Activated T-cell treated with anti-CD3 and anti-CD28 coated beads, Interleukin-2, amount 50 U/mL, for 48 hours (primary cell): ENCODE measurements at regions not wholly inside any gene's neighbourhood (a gene's known extent, or its start where the extent isn't known, plus 50 kb on each side); places are given as distances from the start of the nearest gene placed in this dataset.

Experiments
- DNase-seq, 2 experiments: peaks; one replicate each; pipeline ENCODE4 v3.0.0-alpha.2; 2020

DNA sequence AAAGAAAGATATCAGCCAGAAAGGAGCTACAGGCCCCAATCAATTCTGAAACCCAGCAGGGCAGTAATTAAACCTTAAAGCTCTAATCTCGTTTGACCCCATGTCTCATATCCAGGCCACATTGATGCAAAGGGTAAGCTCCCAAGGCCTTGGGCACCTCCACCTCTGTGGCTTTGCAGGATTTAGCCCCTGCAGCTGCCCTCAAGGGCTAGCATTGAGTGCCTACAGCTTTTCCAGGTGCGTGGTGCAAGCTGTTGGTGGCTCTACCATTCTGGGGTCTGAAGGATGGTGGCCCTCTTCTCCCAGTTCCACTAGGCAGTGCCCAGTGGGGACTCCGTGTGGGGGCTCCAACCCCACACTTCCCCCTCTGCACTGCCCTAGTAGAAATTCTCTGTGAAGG is 429.9 kb downstream of the NPHP4 start:
- no peak for DNase-seq

- DNase-seq = no peak
Observed at GRCh38 chr1:5559078-5559477, 433.1 kb downstream of the NPHP4 start.

GRCh38 chr1:5555853-5556252 is 436.4 kb downstream of the NPHP4 start:
- no peak for DNase-seq

GRCh38 chr1:5554784-5555183 is 437.4 kb downstream of the NPHP4 start:
- DNase-seq = no peak

DNA sequence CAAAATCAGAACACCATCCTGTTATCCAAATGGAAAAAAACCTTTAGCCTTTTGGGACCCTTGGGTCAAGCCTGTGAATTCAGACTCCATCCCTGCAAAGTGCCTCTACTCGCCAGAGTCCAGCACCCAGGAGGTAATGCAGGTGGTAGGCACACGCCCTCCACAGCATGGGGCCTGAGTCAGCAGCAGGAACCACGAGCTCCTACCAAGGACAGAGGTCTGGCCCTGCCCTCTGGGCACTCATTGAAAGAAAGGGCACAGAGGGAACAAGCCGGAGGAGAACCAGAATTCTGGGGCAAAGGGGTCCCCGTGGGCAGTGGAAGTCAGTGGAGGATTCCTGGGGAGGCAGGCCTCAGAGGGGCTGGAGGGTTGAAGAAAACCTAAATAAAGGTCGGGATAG is 438.1 kb downstream of the NPHP4 start:
- DNase-seq = no peak

DNA sequence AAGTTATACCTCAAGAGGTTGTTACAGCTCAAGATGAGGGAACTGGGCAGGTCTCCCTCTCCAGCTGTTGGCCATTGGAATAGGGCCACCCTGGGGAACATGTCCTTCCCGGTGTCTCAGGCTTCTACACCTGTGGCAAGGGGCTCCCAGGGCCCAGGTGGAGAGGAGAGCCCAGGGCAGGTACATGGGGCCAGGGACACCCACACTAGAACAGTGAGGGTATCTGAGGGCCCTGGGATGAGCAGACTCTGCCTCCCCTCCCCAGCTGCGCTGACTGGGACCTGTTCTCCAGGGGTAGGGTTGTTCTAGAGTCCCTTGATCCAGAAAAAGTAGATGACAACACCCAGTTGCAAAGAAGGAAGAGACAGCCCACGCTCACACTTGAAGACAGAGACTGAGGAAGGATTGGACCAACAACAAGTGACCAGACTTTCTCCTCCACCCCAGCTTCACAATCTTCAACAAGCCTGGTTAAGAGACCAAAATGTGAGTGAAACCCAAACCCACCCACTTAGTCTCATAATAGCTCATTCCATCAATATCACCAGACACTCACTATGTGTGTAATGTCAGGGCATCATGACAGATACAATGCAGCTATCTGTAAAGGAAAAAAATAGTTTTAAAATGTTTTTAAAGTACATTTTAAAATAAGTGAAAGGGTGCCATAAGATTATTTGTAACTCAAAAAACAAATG is 439.3 kb downstream of the NPHP4 start:
- DNase-seq = no peak

GRCh38 chr1:5551274-5551975 is 440.8 kb downstream of the NPHP4 start:
- DNase-seq = no peak

- DNase-seq = no peak
Observed at GRCh38 chr1:5548266-5548665, 444.0 kb downstream of the NPHP4 start.

DNA sequence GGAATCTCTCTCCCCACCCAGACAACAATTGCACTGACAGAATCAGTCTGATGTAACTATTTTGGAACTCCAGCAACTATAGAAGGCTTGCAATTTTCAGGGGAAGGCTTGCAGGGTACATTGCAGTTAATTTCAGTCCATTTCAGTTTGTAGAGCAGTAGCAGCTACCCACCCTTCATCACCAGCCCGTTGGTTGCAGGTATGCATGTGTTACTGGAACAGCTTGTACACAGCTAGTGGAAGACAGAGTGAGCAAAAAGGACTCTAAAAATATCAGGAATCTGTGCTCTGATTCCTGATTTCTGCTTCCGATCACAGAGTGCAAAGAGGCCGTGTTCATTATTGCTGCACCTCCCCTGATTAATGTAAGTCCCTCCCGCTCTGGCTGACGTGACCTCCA is 449.0 kb downstream of the NPHP4 start:
- no peak for DNase-seq

DNA sequence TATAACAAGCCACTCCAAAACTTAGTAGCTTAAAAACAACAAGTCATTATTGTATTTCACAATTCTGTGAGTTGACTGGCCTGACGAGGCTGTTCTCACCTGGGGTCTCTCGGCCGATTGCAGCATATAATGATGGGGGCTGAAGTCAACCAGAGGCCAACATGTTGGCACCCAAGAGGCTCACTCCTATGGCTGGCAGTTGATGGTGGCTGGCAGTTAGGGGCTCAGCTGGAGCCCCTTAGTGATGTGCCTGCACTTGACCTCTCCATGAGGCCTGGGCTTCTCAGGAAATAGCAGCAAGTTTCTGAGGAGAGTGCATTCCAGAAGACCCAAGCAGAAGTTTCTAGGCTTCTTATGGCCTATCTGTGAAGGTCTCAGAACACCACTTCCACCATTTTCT is 459.4 kb downstream of the NPHP4 start:
- DNase-seq = no peak

GRCh38 chr1:5526822-5527551 is 465.2 kb downstream of the NPHP4 start:
- DNase-seq = no peak

DNA sequence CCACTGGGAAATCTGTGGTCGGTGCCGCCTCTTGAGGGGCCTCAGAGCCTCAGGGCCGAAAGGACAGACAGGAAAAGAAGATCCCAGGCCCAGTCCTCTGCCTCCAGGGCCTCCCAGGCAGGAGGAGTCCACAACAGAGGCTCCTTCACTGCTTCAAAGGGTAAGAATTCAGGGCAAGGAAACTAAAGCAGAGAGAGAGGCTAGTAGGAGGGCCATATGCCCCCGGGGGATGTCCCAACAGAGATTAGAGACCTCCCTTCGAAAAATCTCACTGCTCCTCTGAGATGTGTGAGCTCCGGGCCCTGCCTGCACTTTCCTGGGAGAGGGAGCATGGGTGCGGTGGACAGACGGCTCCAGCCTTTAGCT is 465.9 kb downstream of the NPHP4 start:
- no peak for DNase-seq

DNA sequence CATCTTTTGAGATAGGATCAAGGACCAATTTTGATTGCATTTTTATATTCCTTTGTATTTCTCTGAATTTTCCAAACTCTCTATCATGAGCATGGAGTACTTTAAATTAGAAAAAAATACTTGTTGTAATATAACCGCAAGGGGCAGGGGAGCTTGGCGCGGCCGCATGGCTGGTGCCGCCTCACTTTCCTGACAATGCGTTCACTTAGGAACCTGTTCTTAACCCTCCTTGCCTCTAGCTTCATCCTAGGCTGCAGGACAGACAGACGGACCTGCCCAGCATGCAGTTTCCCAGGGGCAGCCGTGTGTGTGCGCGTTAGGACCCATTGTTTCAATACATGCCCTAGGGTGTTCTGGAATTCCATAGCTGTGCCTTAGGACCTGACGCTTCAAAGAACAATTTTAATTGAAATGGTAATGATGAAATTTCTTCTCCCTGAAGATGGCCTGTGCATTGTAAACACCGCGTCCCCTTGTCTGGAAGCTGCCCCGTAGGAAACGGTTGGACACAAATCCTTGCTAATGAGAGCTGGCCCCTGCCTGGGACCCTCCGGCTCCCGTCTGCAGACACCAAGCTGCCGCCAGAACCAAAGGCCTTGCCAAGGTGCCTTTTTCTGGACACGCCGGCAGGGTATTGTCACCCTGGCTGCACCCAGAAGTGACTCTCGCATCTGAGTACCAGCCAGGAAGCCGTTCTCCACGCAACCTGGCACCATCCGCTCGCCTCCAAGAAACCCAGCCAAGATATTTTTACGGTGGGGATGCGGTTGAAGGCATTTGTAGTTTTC is 466.4 kb downstream of the NPHP4 start:
- DNase-seq = no peak

- no peak for DNase-seq
Observed at GRCh38 chr1:5522531-5523145, 469.6 kb downstream of the NPHP4 start.

DNA sequence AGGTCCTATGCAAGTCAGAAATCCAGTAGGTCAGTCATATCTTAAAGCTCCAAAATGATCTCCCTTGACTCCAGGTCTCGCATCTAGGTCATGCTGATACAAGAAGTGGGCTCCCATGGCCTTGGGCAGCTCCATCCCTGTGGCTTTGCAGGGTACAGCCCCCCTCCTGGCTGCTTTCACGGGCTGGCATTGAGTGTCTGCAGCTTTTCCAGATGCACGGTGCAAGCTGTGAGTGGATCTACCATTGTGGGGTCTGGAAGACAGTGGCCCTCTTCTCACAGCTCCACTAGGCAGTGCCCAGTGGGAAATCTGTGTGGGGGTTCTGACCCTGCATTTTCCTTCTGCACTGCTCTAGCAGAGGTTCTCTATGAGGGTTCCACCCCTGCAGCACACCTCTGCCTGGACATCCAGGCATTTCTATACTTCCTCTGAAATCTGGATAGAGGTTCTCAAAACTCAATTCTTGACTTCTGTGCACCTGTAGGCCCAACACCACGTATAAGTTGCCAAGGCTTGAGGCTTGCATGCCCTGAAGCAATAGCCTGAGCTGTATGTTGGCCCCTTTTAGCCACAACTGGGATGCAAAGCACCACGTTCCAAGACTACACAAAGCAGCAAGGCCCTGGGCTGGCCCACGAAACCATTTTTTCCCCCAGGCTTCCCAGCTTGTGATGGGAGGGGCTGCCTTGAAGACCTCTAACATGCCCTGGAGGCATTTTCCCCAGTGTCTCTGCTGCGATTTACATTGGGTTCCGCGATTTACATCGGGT is 472.7 kb downstream of the NPHP4 start:
- DNase-seq = no peak

GRCh38 chr1:5516756-5517155 is 475.5 kb downstream of the NPHP4 start:
- DNase-seq = no peak

DNA sequence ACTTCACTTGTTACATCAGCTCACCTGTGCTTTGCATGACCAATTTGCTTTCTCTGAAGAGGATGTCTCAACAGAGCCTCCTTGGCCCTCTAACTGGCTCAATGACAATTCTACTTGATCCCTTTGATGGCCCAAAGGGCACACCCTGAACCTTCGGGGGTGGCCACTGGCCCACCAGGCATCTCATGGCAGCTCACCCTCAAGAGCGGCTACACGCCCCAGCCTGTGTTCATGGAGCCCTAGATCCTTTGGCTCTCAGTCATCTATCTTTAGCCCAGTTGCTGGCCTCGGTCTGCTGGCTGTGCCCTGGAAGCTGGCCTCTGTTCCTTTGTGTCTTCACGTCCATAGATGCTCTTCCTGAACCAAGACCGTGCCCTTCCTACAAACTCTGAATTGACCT is 476.7 kb downstream of the NPHP4 start:
- no peak for DNase-seq

DNA sequence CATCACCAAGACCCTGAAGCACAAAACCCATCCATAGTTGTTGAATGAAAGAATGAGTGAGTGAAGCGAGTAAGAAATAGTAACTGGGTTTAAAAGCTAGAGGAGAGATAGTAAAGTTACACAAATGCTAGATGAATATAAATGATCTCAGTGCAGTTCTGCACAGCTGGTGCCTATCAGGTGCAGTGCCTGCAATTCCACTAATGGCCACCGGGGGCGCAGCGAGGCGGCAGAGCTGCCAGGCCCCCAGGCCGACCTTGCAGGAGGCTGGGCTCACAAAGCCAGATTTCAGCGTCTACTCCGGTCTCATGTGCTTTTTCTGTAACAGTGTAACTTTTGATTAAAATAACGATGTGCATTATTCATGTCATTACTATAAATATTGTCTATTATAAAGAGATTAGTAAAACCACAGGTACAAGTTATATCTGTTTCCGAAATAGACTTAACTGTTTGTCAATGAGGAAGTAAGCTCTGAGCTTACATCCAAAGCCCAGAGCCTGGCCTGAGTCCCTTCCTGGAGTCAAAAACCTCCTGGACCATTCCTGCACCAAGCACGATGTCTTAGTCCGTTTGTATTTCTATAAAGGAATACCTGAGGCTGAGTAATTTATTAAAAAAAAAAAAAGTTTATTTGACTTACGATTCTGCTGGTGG is 477.6 kb downstream of the NPHP4 start:
- DNase-seq = peak; percentile 73 to 79

DNA sequence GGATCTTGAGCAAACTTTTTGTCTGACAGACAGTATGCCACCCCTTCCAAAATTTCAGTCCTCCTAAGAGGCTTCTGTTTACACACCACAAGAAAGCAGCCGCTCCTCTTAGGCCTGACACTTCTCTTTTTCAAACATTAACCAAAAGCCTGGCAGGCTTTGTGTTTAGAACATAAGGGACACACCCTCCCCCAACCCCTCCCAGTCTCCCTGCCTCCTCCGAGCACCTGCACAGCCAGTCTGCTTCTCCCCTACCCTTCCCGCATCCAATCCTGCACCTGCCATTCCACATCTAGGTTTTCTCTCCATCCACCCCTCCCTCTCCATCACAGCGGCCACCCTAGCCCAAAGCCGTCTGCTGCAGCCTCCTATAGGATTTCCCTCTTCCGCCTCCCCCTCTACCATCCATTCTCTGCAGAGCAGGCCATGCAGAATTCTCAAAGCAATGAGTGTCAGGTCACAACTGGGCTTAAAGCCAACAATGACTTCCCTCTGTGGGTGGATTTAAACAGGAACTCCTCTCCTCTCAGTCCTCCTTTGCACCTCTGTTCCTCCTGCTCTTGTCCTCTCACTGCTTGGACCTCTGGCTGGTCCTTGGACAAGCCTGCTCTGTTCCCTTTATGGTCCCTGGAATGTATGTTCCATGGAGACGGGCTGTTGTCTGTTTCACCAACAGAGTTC is 478.2 kb downstream of the NPHP4 start:
- no peak for DNase-seq

GRCh38 chr1:5513179-5513578 is 479.0 kb downstream of the NPHP4 start:
- DNase-seq = no peak
